ENCODE measurements at regions not wholly inside any gene's neighbourhood (a gene's known extent, or its start where the extent isn't known, plus 50 kb on each side); places are given as distances from the start of the nearest gene placed in this dataset.

DNA sequence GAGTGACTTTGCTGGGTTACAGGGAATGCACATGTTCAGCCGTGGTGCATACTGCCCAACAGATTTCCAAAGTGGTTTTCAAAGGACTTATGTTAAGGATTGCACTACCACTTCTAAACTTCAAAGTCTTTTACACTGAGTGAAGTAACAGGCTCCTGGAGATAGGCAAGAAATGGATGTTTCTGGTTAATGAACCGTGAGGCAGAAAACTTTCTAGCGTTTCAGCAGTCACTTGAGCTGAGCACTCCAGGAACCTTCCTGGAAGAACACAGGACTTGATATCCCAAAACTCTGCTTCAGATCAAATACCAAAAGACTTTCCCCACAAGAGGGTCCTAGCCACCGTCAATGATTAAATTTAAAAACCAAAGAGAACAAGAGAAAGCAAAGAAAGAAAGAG is 74.3 kb upstream of the ATP1A1 start:
- Mint-ChIP-seq H3K27ac (no peak overlapping the region), H3K27me3 (no peaks in the 10 kb centered on the region), H3K4me1 (ENCODE audit: low read depth) (peaks cover 4% of the 10 kb centered on the region), H3K36me3 (ENCODE audit: low read depth) (no peaks in the 10 kb centered on the region), H3K4me3 (no peak overlapping the region), H3K9me3 (no peaks in the 10 kb centered on the region)
- TF ChIP-seq, protein P1, sequence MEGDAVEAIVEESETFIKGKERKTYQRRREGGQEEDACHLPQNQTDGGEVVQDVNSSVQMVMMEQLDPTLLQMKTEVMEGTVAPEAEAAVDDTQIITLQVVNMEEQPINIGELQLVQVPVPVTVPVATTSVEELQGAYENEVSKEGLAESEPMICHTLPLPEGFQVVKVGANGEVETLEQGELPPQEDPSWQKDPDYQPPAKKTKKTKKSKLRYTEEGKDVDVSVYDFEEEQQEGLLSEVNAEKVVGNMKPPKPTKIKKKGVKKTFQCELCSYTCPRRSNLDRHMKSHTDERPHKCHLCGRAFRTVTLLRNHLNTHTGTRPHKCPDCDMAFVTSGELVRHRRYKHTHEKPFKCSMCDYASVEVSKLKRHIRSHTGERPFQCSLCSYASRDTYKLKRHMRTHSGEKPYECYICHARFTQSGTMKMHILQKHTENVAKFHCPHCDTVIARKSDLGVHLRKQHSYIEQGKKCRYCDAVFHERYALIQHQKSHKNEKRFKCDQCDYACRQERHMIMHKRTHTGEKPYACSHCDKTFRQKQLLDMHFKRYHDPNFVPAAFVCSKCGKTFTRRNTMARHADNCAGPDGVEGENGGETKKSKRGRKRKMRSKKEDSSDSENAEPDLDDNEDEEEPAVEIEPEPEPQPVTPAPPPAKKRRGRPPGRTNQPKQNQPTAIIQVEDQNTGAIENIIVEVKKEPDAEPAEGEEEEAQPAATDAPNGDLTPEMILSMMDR (IDR thresholded peaks at IDR 0.05) = no peak
- intact Hi-C loops (cut with micrococcal nuclease) = no loop called here
- ChIA-PET POLR2A (no interaction called here), CTCF (no interaction called here)
- DNase-seq = no peak
- no peak for ATAC-seq

GRCh38 chr1:116299248-116299647 is 73.8 kb upstream of the ATP1A1 start:
- no peaks in the 10 kb centered on the region for H3K27me3 Mint-ChIP-seq
- intact Hi-C loops (cut with micrococcal nuclease) = no loop called here
- TF ChIP-seq, protein P1 (IDR thresholded peaks at IDR 0.05) = no peak
- H3K4me3 Mint-ChIP-seq = no peak overlapping the region
- peaks cover 1% of the 10 kb centered on the region for H3K9me3 Mint-ChIP-seq
- POLR2A ChIA-PET = no interaction called here
- ATAC-seq (no peak), DNase-seq (no peak)
- CTCF ChIA-PET = no interaction called here
- peaks cover 4% of the 10 kb centered on the region for H3K4me1 Mint-ChIP-seq (ENCODE audit: low read depth)
- no peaks in the 10 kb centered on the region for H3K36me3 Mint-ChIP-seq (ENCODE audit: low read depth)
- no peak overlapping the region for H3K27ac Mint-ChIP-seq

DNA sequence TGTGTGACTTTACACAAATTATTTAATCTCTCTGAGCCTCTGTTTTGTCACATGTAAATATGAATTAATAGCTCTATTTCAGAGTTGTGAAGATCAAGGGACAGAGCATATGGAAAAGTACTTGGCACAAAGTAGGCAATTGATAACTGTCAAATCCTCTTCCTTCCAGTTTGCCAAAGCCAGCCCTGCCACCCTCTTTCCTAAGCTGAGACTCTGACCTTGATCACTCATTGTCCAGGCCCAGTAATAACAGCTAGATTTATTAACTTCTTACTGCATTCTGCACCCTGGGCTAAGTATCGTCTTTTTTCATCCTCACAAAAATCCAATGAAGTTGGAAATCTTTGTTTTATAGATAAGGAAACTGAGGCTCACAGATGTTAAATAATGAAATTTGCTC is 70.8 kb upstream of the ATP1A1 start:
- TF ChIP-seq, protein P1 (IDR thresholded peaks at IDR 0.05) = no peak
- intact Hi-C loops (cut with micrococcal nuclease) = no loop called here
- CTCF ChIA-PET = interaction anchor here (1.0 to 1.4 kb wide), 2 partner anchors 93 to 111 kb away, joined by 3 read pairs; no protein-coding TSS in a partner anchor
- POLR2A ChIA-PET = no interaction called here
- Mint-ChIP-seq H3K4me3 (no peak overlapping the region), H3K27me3 (no peaks in the 10 kb centered on the region), H3K27ac (no peak overlapping the region), H3K4me1 (ENCODE audit: low read depth) (peaks cover 4% of the 10 kb centered on the region), H3K9me3 (peaks cover 1% of the 10 kb centered on the region), H3K36me3 (ENCODE audit: low read depth) (no peaks in the 10 kb centered on the region)
- ATAC-seq (no peak), DNase-seq (no peak)

GRCh38 chr1:116306102-116306501 is 66.9 kb upstream of the ATP1A1 start:
- ATAC-seq (no peak), DNase-seq (no peak)
- Mint-ChIP-seq H3K4me3 (no peak overlapping the region), H3K27me3 (no peaks in the 10 kb centered on the region), H3K36me3 (ENCODE audit: low read depth) (no peaks in the 10 kb centered on the region), H3K27ac (no peak overlapping the region), H3K9me3 (peaks cover 1% of the 10 kb centered on the region), H3K4me1 (ENCODE audit: low read depth) (peaks cover 8% of the 10 kb centered on the region)
- intact Hi-C loops (cut with micrococcal nuclease) = no loop called here
- ChIA-PET POLR2A (no interaction called here), CTCF (interaction anchor here (1.1 kb wide), 1 partner anchor 154 kb away, joined by 3 read pairs; no protein-coding TSS in a partner anchor)
- TF ChIP-seq, protein P1 (IDR thresholded peaks at IDR 0.05) = no peak

DNA sequence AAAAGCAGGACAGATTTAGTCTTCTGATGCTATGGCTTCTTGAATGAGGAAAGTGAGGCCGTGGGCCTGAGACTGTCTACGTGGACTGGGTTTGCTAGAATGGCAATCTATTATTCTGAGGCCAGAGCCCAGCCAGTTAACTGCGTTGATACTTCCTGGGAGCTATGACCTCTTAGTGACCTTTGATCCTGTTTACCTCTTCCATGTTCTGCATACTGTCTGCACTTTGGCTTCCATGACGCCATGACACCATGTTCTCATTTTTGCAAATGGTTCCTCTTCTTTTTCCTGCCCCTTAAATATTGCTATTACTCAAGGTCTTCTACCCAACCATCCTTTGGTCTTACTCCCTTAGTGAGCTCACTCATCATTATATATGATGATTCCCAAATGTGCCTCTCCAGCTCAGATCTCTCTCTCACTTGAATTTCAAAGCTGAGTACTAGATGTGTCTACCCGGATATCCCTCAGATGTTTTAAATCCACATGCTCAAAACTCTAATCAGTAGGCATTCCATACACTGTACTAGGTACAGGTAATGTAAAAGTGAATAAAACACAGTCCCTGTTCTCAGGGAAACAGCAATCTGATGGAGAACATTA is 66.1 kb upstream of the ATP1A1 start:
- H3K4me3 Mint-ChIP-seq = no peak overlapping the region
- CTCF ChIA-PET = interaction anchor here (1.1 kb wide), 1 partner anchor 155 kb away, joined by 3 read pairs; no protein-coding TSS in a partner anchor
- intact Hi-C loops (cut with micrococcal nuclease) = no loop called here
- POLR2A ChIA-PET = interaction anchor here (1.4 kb wide), 1 partner anchor 33 kb away, joined by 3 read pairs; no protein-coding TSS in a partner anchor
- no peak overlapping the region for H3K27ac Mint-ChIP-seq
- no peaks in the 10 kb centered on the region for H3K36me3 Mint-ChIP-seq (ENCODE audit: low read depth)
- TF ChIP-seq, protein P1 (IDR thresholded peaks at IDR 0.05) = no peak
- no peak for ATAC-seq
- peaks cover 1% of the 10 kb centered on the region for H3K9me3 Mint-ChIP-seq
- no peak for DNase-seq
- H3K27me3 Mint-ChIP-seq = no peaks in the 10 kb centered on the region
- peaks cover 8% of the 10 kb centered on the region for H3K4me1 Mint-ChIP-seq (ENCODE audit: low read depth)
